ENCODE measurements at regions not wholly inside any gene's neighbourhood (a gene's known extent, or its start where the extent isn't known, plus 50 kb on each side); places are given as distances from the start of the nearest gene placed in this dataset.
"Not testable (repeated sequence)": the region's sequence is repeated elsewhere in the genome, so short reads cannot be mapped to it uniquely, and the experiment has no call there.

DNA sequence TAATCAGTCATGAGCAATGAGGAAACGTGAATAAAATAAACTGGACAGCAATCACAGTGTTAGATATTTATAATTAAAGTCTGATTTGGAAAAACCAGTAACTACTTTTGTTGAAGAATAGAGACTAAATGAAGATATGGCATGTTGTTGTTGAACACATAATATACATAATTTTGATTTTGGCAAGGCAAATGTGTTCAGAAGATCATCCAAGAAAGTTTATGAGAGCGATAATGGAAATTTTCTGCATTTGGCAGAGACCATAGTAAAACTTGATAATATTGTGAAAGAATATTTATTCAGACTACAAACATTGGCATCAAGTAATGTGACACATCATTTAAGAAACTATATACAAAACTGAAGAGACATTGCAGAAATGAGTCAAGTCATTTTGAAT, 620.7 kb downstream of the TMA16 start:
- DNase-seq, result no peak

GRCh38 chr4:164116286-164116685, 621.8 kb downstream of the TMA16 start:
- DNase-seq, result no peak

GRCh38 chr4:164134388-164134787, 619.5 kb upstream of the SMIM31 start:
- no peak for DNase-seq

GRCh38 chr4:164136180-164136616, 617.7 kb upstream of the SMIM31 start:
- DNase-seq, result peak; percentile 67

- DNase-seq, result no peak
Observed at GRCh38 chr4:164138521-164138920, 615.4 kb upstream of the SMIM31 start.

DNA sequence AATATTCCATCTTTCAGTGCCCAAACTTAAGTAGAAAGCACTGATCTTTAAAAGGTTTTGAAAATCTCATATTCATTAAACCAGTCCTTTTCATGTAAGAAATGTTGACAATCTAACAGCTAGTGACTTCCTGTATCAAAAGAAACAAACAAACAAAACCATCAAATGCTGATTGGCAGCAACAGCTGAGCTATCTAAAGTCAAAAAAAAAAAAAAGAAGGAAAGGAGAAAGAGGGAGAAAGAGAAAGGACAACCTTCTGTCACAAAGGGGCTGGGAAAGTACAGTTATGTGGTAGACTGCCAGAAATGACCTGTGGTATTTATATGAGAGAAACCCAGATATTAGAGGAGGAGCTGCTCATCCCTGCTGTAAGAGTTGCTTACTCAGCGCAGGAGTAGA, 614.6 kb upstream of the SMIM31 start:
- no peak for DNase-seq

DNA sequence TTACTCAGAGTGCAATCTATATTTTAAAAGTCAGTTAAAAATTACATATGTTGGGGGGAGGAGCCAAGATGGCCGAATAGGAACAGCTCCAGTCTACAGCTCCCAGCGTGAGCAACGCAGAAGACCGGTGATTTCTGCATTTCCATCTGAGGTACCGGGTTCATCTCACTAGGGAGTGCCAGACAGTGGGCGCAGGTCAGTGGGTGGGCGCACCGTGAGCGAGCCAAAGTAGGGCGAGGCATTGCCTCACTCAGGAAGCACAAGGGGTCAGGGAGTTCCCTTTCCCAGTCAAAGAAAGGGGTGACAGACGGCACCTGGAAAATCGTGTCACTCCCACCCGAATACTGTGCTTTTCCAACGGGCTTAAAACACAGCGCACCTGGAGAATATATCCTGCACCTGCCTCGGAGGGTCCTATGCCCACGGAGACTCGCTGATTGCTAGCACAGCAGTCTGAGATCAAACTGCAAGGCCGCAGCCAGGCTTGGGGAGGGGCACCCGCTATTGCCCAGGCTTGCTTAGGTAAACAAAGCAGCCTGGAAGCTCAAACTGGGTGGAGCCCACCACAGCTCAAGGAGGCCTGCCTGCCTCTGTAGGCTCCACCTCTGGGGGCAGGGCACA, 612.1 kb upstream of the SMIM31 start:
- DNase-seq, result not testable (repeated sequence)

DNA sequence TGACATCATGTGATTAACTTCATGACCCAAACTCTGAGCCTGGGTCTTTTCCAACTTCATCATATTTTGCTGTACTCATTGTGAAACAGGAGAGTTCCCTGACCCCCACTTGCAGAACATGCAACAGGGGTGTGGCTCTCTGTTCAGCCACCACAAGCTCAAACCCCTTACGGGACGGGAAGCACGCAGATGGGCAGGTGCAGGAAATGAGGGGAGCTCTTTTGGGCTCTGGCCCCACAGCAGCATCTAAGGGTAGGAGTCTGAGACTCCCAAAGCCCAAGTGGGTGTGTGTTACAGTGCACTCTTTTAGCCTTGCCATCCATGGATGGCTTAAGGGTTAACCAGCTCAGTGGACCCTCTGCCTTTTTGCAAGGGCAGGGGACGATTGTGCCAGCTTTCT, 599.5 kb upstream of the SMIM31 start:
- DNase-seq, result no peak

- DNase-seq, result peak; percentile 34
Observed at GRCh38 chr4:164169591-164169990, 584.3 kb upstream of the SMIM31 start.

DNA sequence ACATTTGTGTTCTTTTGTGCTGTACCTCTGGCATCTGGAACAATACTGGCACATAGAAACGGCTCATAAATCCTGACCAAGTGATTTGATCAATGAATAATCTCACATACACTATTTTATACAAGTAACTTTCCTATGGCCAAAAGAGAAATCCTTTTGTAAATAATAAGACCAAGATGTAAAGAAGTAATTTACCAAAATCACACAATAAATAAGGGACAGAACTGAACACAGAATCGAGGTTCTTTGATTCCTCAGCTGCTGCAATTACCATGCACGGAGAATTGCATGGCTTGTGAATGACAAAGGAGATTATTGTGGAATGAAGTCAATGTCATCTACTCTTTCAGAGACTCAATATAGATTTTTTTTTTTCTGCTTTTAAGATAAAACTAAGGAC, 576.8 kb upstream of the SMIM31 start:
- no peak for DNase-seq

DNA sequence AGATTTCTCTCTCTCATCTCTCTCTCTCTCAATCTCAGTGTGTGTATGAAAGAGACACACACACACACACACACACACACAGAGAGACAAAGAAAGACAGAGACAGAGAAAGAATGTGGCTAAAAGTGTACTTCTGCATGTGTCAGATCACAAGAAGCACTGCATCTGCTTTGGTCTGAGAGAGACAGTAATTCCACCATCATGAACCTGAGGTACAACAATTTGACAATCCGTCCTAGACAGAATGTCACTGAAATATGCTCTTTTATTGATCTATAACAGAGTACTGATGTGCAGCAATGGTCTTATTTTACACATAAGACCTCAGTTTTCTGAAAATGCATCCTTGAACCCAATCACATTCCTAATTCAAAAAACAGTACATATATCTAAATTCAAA, 576.2 kb upstream of the SMIM31 start:
- DNase-seq, result no peak

DNA sequence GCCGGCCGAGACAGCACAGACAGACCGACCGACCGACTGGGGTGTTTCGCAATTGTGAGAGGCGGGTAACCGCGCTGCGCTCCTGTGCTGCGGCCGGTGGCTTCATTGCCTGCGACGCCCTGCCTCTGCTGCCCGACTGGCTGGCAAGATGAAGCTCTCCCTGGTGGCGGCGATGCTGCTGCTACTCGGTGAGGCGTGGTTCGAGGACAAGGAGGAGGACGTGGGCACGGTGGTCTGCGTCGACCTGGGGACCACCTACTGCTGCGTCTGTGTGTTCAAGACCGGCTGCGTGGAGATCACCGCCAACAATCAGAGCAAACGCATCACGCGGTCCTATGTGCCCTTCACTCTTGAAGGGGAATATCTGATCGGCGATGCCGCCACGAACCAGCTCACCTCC, 565.7 kb upstream of the SMIM31 start:
- no peak for DNase-seq

- DNase-seq, result no peak
Observed at GRCh38 chr4:164192844-164193243, 561.1 kb upstream of the SMIM31 start.

GRCh38 chr4:164193676-164194075, 560.3 kb upstream of the SMIM31 start:
- no peak for DNase-seq

GRCh38 chr4:164197556-164197955, 556.4 kb upstream of the SMIM31 start:
- DNase-seq, result no peak

DNA sequence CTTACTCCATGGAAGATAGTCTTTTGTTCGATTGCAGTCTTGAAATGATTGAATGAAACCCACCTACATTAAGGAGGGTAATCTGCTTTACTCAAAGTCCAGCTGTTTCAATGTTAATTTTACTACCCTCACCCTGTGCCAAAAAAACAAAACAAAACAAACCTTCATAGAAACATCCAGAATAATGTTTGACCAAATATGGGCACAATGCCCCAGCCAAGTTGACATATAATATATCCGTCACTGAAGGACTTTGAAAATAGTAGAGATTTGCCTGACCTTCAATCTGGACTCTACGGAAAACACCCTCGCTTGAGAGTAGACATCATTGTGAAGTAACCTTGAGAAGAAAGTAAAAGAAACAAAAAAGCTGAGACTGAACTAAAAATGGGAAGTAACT, 550.5 kb upstream of the SMIM31 start:
- DNase-seq, result no peak

DNA sequence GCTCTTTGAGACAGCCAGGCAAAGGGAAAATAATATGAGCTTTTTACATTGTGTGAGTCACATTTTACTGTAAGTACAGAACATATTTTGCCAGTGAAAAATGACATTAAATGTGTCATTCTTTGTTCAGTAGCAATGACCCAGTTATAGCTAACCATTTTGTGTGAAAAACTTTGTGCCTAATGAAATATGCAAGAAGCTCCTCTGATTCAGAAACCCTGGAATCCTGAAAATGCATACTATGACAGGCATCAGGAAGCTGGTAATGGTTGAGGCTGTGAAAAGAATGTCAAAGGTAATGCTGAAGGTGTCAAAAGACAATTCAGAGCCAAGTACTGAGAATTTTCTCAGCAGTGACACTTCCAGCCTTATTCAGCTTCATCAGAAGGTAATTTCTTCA, 549.5 kb upstream of the SMIM31 start:
- peak; percentile 78 for DNase-seq

GRCh38 chr4:164207460-164207859, 546.5 kb upstream of the SMIM31 start:
- no peak for DNase-seq

GRCh38 chr4:164210377-164210776, 543.6 kb upstream of the SMIM31 start:
- no peak for DNase-seq

DNA sequence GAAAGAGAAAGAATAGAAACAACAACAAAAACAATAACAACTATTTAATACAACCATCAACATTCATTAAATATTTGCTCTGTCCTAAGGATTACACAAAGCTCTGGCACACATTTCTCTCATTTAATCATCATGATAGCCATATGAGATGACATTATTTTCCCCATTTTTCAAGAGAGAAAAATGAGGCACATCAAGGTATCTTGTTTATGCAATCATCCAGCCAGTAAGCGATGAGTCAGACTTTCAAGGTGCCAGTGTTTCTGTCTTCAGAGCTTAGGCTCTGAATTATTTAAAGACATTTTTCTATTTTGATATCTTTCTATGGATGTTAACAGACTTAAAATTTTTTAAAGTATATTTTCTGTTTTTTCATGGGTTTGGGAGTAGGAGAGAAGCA, 541.8 kb upstream of the SMIM31 start:
- no peak for DNase-seq

DNA sequence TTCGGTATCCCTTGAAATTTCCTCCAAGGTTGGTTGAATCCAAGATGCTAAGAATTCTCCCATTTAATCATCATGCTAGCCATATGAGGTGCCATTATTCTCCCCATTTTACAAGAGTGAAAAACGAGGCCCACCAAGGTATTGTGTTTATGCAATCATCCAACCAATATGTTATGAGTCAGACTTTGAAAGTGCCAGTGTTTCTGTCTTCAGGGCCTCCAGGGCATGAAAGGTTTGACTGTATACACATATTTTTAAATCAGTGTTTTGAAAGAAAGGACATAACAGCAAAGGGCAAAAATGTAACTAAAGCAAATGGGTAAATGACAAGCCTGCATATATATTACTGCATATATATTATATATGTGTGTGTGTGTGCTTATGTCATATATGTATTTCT, 541.2 kb upstream of the SMIM31 start:
- no peak for DNase-seq

DNA sequence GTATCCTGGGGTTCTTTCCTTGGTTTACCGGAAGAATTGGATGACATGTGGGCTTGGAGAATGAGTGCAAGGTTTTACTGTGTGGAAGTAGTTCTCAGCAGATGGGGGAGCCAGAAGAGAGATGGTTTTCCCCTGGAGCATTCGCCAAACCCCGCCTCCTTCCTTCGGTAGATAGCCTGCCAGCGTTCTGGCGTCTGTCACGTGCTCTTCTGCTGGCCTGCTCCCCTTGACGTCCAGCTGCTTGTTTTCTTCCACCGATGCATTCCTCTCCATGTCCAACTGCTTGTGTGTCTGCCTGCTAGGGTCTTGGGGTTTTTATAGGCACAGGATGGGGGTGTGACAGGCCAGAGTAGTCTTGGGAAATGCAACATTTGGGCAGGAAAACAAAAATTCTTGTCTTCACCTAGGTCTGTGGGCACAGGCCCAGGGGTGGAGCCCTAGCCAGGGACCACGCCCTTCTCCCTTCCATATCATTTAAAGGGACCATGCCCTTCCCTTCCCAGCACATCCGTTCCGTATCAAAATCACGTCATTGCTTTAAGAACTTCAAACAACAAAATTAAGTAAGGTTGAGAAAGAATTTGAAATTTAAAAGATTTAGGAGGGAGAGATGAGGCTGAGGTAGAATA, 538.7 kb upstream of the SMIM31 start:
- DNase-seq, result no peak

- DNase-seq, result no peak
Observed at GRCh38 chr4:164221631-164222030, 532.3 kb upstream of the SMIM31 start.

DNA sequence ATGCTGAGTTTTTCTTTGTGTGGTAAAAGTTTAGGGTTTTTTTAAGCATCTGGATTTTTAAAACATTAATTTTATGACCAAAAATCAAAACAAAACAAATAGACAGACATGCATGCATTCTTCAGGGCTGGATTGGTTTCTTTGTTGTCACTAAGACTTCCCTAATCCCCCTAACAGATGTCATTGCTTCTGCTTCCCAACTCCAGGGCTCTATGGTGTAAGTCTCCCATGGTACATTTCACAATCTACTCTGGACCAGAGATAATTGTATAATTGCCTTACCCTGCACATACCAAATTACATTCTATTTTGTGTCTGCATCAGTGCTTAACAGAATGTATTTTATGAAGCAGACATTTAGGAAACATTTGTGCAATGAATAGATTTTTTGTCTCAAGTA, 529.1 kb upstream of the SMIM31 start:
- no peak for DNase-seq

DNA sequence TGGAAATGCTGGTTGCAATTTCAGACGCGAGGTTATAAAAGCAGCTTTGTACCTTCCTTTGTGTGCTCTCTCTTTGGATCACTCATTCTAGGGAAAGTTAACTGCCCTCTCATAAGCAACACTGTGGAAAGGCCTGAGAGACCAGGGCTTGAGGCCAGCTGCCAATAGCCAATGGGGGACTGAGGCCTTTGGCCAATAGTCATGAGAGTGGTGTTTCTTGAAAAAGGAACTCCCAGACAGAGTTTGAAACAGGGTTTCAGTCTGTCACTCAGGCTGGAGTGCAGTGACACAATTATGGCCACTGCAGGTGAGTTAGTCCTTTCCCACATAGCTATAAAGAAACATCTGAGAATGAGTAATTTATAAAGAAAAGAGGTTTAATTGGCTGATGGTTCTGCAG, 524.7 kb upstream of the SMIM31 start:
- no peak for DNase-seq
